Gastrocnemius medialis (tissue), 4 donors: ENCODE measurements at regions not wholly inside any gene's neighbourhood (a gene's known extent, or its start where the extent isn't known, plus 50 kb on each side); places are given as distances from the start of the nearest gene placed in this dataset.

Source experiments
- ATAC-seq, 2 donors: fragments of 150-250 bp; one replicate each; pipeline ENCODE4 v1.9.1; 2016
- DNase-seq, 2 donors: peaks; one replicate each; pipeline ENCODE4 v3.0.0-alpha.2; 2019
- H3K27ac ChIP-seq, 4 donors: fragments of 200-600 bp; sonication (generic); 1 replicate in 1 of 4; 2 replicates in 3 of 4; pipeline ENCODE4 v1.5.1; 2016 to 2018; ENCODE audit warnings: mild to moderate bottlenecking in 2 of 4, moderate library complexity in 1 of 4
- H3K27me3 ChIP-seq, 3 donors: fragments of 200-600 bp; sonication (generic) in 2 of 3; 1 replicate in 1 of 3; 2 replicates in 2 of 3; pipeline versions ENCODE4 v1.5.1 to v1.6.0; 2016 to 2019; ENCODE audit warnings: mild to moderate bottlenecking in 1 of 3, moderate library complexity in 1 of 3
- H3K36me3 ChIP-seq, 2 donors: fragments of 200-600 bp; sonication (generic) in 1 of 2; one replicate each; pipeline ENCODE4 v1.5.1; 2017 to 2018
- H3K4me1 ChIP-seq, 2 donors: fragments of 200-600 bp; sonication (generic) in 1 of 2; one replicate each; pipeline ENCODE4 v1.5.1; 2016 to 2017; ENCODE audit warnings: mild to moderate bottlenecking in 2 of 2
- H3K4me3 ChIP-seq, 4 donors: fragments of 200-600 bp; sonication (generic) in 3 of 4; 1 replicate in 1 of 4; 2 replicates in 3 of 4; pipeline ENCODE4 v1.5.1; 2016 to 2019; ENCODE audit warnings: mild to moderate bottlenecking in 2 of 4
- H3K9me3 ChIP-seq, 3 donors: fragments of 200-600 bp; sonication (generic) in 2 of 3; 1 replicate in 1 of 3; 2 replicates in 2 of 3; pipeline ENCODE4 v1.5.1; 2016 to 2019
- POLR2A ChIP-seq, 2 donors: fragments of 450-650 bp; IDR thresholded peaks; one replicate each; pipeline ENCODE4 v1.6.1; 2017; ENCODE audit warnings: antibody characterized with exemption in 2 of 2, mild to moderate bottlenecking in 2 of 2, moderate library complexity in 2 of 2
- in situ Hi-C, 4 donors: fragments of 200-750 bp; cut with MboI; loops; one replicate each; pipeline versions ENCODE4 v1.15.0 to v1.8.0; 2017; ENCODE audit warnings: low sequenced_read_pairs in 4 of 4
- intact Hi-C: fragments of 100-400 bp; cut with DNase I; formaldehyde crosslinking; loops from one replicate; pipeline ENCODE4 v1.15.1; 2023; ENCODE audit warnings: low total_unique reads
- TF ChIP-seq, protein P1 (sequence below), 5 experiments: fragments of 450-650 bp in 3 of 5; fragments of 200-600 bp in 2 of 5; sonication (generic) in 2 of 5; IDR thresholded peaks in 4 of 5; conservative IDR thresholded peaks in 1 of 5; 1 replicate in 4 of 5; 2 replicates in 1 of 5; pipeline ENCODE4 v1.5.1; 2016 to 2019; ENCODE audit warnings: antibody characterized with exemption in 5 of 5, mild to moderate bottlenecking in 3 of 5, moderate library complexity in 3 of 5

DNA sequence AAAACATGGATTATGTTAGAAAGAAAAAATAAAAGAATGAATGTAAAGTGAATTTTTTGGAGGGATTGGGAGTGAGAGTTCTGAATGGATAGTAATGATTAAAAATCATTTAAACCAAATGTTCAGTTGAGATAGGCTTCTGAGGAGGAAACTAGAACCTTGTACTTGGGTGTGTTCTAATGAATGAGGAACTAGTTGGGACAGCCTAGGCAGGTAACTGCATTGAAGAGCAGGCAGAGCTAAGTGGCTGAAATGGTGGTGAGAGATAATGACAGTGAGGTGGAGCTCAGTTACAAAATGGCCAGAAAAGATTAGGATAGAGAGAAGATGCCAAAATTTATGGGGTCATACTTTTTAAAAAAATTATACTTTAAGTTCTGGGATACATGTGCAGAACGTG lies 132.9 kb downstream of the ATP23 start:
- H3K36me3 ChIP-seq: no peaks in the 10 kb centered on the region
- intact Hi-C loops (no loop called here), in situ Hi-C loops (no loop called here)
- H3K4me1 ChIP-seq: peaks cover 7 to 8% of the 10 kb centered on the region in 2 donors
- no peak overlapping the region for H3K27ac ChIP-seq
- no peaks in the 10 kb centered on the region for H3K9me3 ChIP-seq
- DNase-seq: no peak
- no peak for TF ChIP-seq POLR2A (IDR thresholded peaks at IDR 0.05)
- TF ChIP-seq, protein P1, sequence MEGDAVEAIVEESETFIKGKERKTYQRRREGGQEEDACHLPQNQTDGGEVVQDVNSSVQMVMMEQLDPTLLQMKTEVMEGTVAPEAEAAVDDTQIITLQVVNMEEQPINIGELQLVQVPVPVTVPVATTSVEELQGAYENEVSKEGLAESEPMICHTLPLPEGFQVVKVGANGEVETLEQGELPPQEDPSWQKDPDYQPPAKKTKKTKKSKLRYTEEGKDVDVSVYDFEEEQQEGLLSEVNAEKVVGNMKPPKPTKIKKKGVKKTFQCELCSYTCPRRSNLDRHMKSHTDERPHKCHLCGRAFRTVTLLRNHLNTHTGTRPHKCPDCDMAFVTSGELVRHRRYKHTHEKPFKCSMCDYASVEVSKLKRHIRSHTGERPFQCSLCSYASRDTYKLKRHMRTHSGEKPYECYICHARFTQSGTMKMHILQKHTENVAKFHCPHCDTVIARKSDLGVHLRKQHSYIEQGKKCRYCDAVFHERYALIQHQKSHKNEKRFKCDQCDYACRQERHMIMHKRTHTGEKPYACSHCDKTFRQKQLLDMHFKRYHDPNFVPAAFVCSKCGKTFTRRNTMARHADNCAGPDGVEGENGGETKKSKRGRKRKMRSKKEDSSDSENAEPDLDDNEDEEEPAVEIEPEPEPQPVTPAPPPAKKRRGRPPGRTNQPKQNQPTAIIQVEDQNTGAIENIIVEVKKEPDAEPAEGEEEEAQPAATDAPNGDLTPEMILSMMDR (IDR thresholded peaks at IDR 0.05 in 4 of 5, conservative IDR thresholded peaks at IDR 0.05 in 1 of 5): no peak
- no peak overlapping the region for H3K4me3 ChIP-seq
- H3K27me3 ChIP-seq: no peaks in the 10 kb centered on the region
- ATAC-seq: no peak

DNA sequence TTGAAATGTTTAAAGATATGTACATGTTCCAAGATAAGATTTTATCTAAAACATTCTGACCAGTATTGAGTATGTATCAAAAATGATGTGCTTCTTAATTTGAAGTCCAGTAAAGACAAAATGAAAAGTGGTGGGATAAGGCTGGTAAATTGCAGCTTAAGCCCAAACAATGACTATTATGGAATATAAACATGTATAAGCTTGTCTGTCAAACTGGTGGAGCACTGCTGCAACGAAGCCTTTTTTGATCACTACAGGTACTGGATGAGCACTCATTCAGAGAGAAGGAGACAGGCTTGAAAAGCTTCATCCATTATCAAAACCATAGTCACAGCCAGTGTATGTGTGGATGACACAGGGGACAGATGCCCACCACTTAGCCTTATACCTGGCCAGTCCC lies 138.4 kb downstream of the ATP23 start:
- H3K9me3 ChIP-seq: no peaks in the 10 kb centered on the region
- intact Hi-C loops (no loop called here), in situ Hi-C loops (no loop called here)
- ATAC-seq: no peak
- no peaks in the 10 kb centered on the region for H3K27me3 ChIP-seq
- no peaks in the 10 kb centered on the region for H3K36me3 ChIP-seq
- DNase-seq: no peak
- no peak for TF ChIP-seq POLR2A (IDR thresholded peaks at IDR 0.05)
- TF ChIP-seq, protein P1 (IDR thresholded peaks at IDR 0.05 in 4 of 5, conservative IDR thresholded peaks at IDR 0.05 in 1 of 5): no peak
- peaks cover 8 to 12% of the 10 kb centered on the region in 2 donors for H3K4me1 ChIP-seq
- H3K27ac ChIP-seq: no peak overlapping the region
- H3K4me3 ChIP-seq: no peak overlapping the region

DNA sequence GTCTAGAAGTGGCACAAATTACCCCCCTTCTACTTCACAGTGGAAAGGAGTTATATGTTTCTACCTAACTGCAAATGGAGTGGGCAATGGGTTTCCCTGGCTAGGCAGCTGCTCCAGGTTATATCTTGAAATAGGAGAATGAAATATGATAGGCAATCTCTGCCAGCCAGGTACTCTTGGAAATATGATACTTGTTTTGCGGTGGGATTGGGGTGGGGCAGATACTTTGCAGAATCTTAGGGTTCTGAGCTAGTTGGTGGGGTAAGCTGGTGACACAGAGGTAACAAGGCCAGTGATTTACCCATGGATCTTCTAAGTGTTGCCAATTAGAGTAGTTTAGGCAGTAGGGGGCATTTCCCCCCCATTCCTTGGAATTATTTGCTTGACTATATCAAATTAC lies 140.1 kb downstream of the ATP23 start:
- DNase-seq (no peak), ATAC-seq (no peak)
- Histone ChIP-seq H3K27me3 (no peaks in the 10 kb centered on the region), H3K4me3 (no peak overlapping the region), H3K4me1 (peaks cover 8 to 12% of the 10 kb centered on the region in 2 donors), H3K9me3 (no peaks in the 10 kb centered on the region), H3K27ac (no peak overlapping the region), H3K36me3 (no peaks in the 10 kb centered on the region)
- intact Hi-C loops (no loop called here), in situ Hi-C loops (no loop called here)
- TF ChIP-seq, protein P1 (IDR thresholded peaks at IDR 0.05 in 4 of 5, conservative IDR thresholded peaks at IDR 0.05 in 1 of 5): no peak
- TF ChIP-seq POLR2A (IDR thresholded peaks at IDR 0.05): no peak

DNA sequence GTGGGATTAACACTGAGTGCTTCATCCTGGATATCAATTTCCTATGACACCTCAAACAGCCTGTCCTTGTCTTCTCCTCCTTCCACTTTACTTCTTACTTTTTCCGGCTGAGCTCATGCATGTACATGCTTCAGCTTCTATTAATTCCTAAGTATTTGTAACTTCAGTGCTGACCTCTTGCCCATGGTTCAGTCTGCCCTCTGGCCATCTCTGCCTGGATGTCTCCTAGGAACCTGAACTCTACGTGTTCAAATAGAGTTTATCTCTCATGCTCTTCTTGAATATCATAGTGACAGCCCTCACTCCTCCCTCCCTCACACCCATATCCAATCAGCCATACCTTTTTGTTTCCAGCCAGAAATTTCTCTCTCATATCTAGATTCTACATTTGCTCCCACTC lies 141.6 kb downstream of the ATP23 start:
- ATAC-seq: no peak
- intact Hi-C loops: no loop called here
- Histone ChIP-seq H3K36me3 (no peaks in the 10 kb centered on the region), H3K4me3 (no peak overlapping the region), H3K27me3 (no peaks in the 10 kb centered on the region), H3K4me1 (peaks cover 8 to 16% of the 10 kb centered on the region in 2 donors), H3K9me3 (no peaks in the 10 kb centered on the region), H3K27ac (no peak overlapping the region)
- no peak for DNase-seq
- TF ChIP-seq, protein P1 (IDR thresholded peaks at IDR 0.05 in 4 of 5, conservative IDR thresholded peaks at IDR 0.05 in 1 of 5): no peak
- no peak for TF ChIP-seq POLR2A (IDR thresholded peaks at IDR 0.05)
- in situ Hi-C loops: no loop called here

DNA sequence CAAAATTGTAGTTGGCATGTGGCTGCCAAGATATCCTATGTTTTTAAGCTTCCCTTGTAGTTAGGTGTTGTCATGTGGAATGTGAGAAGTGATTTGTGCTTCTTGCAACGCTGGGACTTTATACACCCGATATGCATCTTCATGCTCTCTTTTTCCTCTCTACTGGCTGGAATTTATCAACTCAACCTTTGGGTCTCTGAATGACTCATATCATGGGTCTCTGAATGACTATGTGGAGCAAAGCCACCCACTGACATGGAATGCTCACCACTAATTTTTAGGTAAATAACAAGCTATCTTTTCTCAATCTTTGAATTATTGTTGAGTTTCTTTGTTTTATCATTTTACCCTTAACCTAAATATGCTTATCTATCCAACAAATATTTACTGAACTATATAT lies 144.6 kb downstream of the ATP23 start:
- in situ Hi-C loops (no loop called here), intact Hi-C loops (no loop called here)
- no peak overlapping the region for H3K4me3 ChIP-seq
- no peaks in the 10 kb centered on the region for H3K9me3 ChIP-seq
- ATAC-seq (no peak), DNase-seq (no peak)
- TF ChIP-seq POLR2A (IDR thresholded peaks at IDR 0.05): no peak
- TF ChIP-seq, protein P1 (IDR thresholded peaks at IDR 0.05 in 4 of 5, conservative IDR thresholded peaks at IDR 0.05 in 1 of 5): no peak
- no peaks in the 10 kb centered on the region for H3K27me3 ChIP-seq
- peaks cover 16 to 22% of the 10 kb centered on the region in 2 donors for H3K4me1 ChIP-seq
- no peaks in the 10 kb centered on the region for H3K36me3 ChIP-seq
- H3K27ac ChIP-seq: no peak overlapping the region
